ENCODE measurements at regions not wholly inside any gene's neighbourhood (a gene's known extent, or its start where the extent isn't known, plus 50 kb on each side); places are given as distances from the start of the nearest gene placed in this dataset.

- TF ChIP-seq CTCF (IDR thresholded peaks at IDR 0.05) = no peak
- Histone ChIP-seq H3K27me3 (no peaks in the 10 kb centered on the region), H3K4me3 (no peak overlapping the region), H3K4me1 (no peaks in the 10 kb centered on the region), H3K27ac (no peak overlapping the region), H3K36me3 (no peaks in the 10 kb centered on the region), H3K9ac (ENCODE audit: low read depth in 2 of 2, low read length in 2 of 2) (no peak overlapping the region), H3K9me3 (no peaks in the 10 kb centered on the region)
- no peak for DNase-seq
- intact Hi-C loops (cut with DNase I) = loop anchor here (10.0 kb wide), 1 partner anchor 290 kb away; no protein-coding TSS in a partner anchor
Measured at GRCh38 chr2:167555098-167555720, 666.9 kb downstream of the XIRP2 start.

GRCh38 chr2:167553635-167554034 lies 665.4 kb downstream of the XIRP2 start:
- Histone ChIP-seq H3K4me3 (no peak overlapping the region), H3K36me3 (no peaks in the 10 kb centered on the region), H3K9me3 (no peaks in the 10 kb centered on the region), H3K27ac (no peak overlapping the region), H3K27me3 (no peaks in the 10 kb centered on the region), H3K4me1 (no peaks in the 10 kb centered on the region), H3K9ac (ENCODE audit: low read depth in 2 of 2, low read length in 2 of 2) (no peak overlapping the region)
- intact Hi-C loops (cut with DNase I) = loop anchor here (10.0 kb wide), 1 partner anchor 289 kb away; no protein-coding TSS in a partner anchor
- TF ChIP-seq CTCF (IDR thresholded peaks at IDR 0.05) = no peak
- DNase-seq = no peak

GRCh38 chr2:167551416-167551815 lies 663.1 kb downstream of the XIRP2 start:
- intact Hi-C loops (cut with DNase I) = loop anchor here (10.0 kb wide), 1 partner anchor 287 kb away; no protein-coding TSS in a partner anchor
- TF ChIP-seq CTCF (IDR thresholded peaks at IDR 0.05) = no peak
- Histone ChIP-seq H3K27me3 (no peaks in the 10 kb centered on the region), H3K9ac (ENCODE audit: low read depth in 2 of 2, low read length in 2 of 2) (no peak overlapping the region), H3K4me1 (no peaks in the 10 kb centered on the region), H3K27ac (no peak overlapping the region), H3K9me3 (no peaks in the 10 kb centered on the region), H3K36me3 (no peaks in the 10 kb centered on the region), H3K4me3 (no peak overlapping the region)
- no peak for DNase-seq

GRCh38 chr2:167550448-167550847 lies 662.2 kb downstream of the XIRP2 start:
- intact Hi-C loops (cut with DNase I) = loop anchor here (10.0 kb wide), 1 partner anchor 286 kb away; no protein-coding TSS in a partner anchor
- no peak overlapping the region for H3K4me3 ChIP-seq
- no peaks in the 10 kb centered on the region for H3K36me3 ChIP-seq
- no peaks in the 10 kb centered on the region for H3K9me3 ChIP-seq
- TF ChIP-seq CTCF (IDR thresholded peaks at IDR 0.05) = no peak
- H3K27me3 ChIP-seq = no peaks in the 10 kb centered on the region
- DNase-seq = no peak
- no peaks in the 10 kb centered on the region for H3K4me1 ChIP-seq
- no peak overlapping the region for H3K27ac ChIP-seq
- no peak overlapping the region for H3K9ac ChIP-seq (ENCODE audit: low read depth in 2 of 2, low read length in 2 of 2)

- Histone ChIP-seq H3K9ac (ENCODE audit: low read depth in 2 of 2, low read length in 2 of 2) (no peak overlapping the region), H3K27ac (no peak overlapping the region)
- intact Hi-C loops (cut with DNase I) = no loop called here
Measured at GRCh38 chr2:167548396-167548795, 660.1 kb downstream of the XIRP2 start.

More at GRCh38 chr2:167548396-167548795, 660.1 kb downstream of the XIRP2 start:
- TF ChIP-seq CTCF (IDR thresholded peaks at IDR 0.05) = no peak
- Histone ChIP-seq H3K4me1 (no peaks in the 10 kb centered on the region), H3K9me3 (no peaks in the 10 kb centered on the region), H3K27me3 (no peaks in the 10 kb centered on the region), H3K4me3 (no peak overlapping the region), H3K36me3 (no peaks in the 10 kb centered on the region)
- no peak for DNase-seq
